ENCODE measurements at regions not wholly inside any gene's neighbourhood (a gene's known extent, or its start where the extent isn't known, plus 50 kb on each side); places are given as distances from the start of the nearest gene placed in this dataset.

- no peak for DNase-seq (ENCODE audit: low spot score)
These were observed 321.7 kb downstream of the TXNL1 start for GRCh38 chr18:56316727-56317126.

GRCh38 chr18:56315363-56315762, 323.0 kb downstream of the TXNL1 start:
- H3K4me3 ChIP-seq: no peak overlapping the region
- no peak for DNase-seq (ENCODE audit: low spot score)
- no peak for TF ChIP-seq CTCF (IDR thresholded peaks at IDR 0.05)
- H3K27ac ChIP-seq: no peak overlapping the region

More at GRCh38 chr18:56316727-56317126, 321.7 kb downstream of the TXNL1 start:
- no peak for TF ChIP-seq CTCF (IDR thresholded peaks at IDR 0.05)
- Histone ChIP-seq H3K4me3 (no peak overlapping the region), H3K27ac (no peak overlapping the region)

- H3K4me3 ChIP-seq: no peak overlapping the region
- no peak for DNase-seq (ENCODE audit: low spot score)
- no peak for TF ChIP-seq CTCF (IDR thresholded peaks at IDR 0.05)
- no peak overlapping the region for H3K27ac ChIP-seq
These were observed 324.0 kb downstream of the TXNL1 start for GRCh38 chr18:56314396-56314795.

- H3K27ac ChIP-seq: no peak overlapping the region
- DNase-seq (ENCODE audit: low spot score): no peak
- no peak for TF ChIP-seq CTCF (IDR thresholded peaks at IDR 0.05)
- H3K4me3 ChIP-seq: no peak overlapping the region
These were observed 325.6 kb downstream of the TXNL1 start for GRCh38 chr18:56312551-56313335.

GRCh38 chr18:56309104-56309503, 329.3 kb downstream of the TXNL1 start:
- no peak for TF ChIP-seq CTCF (IDR thresholded peaks at IDR 0.05)
- H3K4me3 ChIP-seq: no peak overlapping the region
- H3K27ac ChIP-seq: no peak overlapping the region
- no peak for DNase-seq (ENCODE audit: low spot score)

- no peak overlapping the region for H3K27ac ChIP-seq
- no peak for TF ChIP-seq CTCF (IDR thresholded peaks at IDR 0.05)
- no peak for DNase-seq (ENCODE audit: low spot score)
- no peak overlapping the region for H3K4me3 ChIP-seq
These were observed 330.8 kb downstream of the TXNL1 start for GRCh38 chr18:56307354-56308170.
